ENCODE measurements at regions not wholly inside any gene's neighbourhood (a gene's known extent, or its start where the extent isn't known, plus 50 kb on each side); places are given as distances from the start of the nearest gene placed in this dataset.
"Not testable (repeated sequence)": the region's sequence is repeated elsewhere in the genome, so short reads cannot be mapped to it uniquely, and the experiment has no call there.

DNA sequence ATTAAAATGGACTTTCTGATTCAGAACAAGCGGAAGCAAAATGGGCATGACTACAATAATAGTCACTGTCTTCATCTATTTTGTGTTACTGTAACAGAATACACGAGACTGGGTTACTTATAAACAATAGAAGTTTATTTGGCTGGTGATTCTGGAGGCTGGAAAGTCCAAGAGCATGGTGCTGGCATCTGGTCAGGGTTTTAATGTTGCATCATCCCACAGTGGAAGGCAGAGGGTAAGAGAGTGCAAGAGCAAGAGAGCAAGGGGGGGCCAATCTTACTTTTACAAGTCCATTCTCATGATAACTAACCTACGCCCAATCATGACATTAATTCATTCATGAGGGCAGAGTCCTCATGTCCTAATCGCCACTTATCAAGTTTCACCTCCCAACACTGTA lies 189.2 kb downstream of the TOX3 start:
- Histone ChIP-seq H3K27me3 (ENCODE audit: insufficient read depth, low read depth, severe bottlenecking) (no peaks in the 10 kb centered on the region), H3K36me3 (no peaks in the 10 kb centered on the region), H3K27ac (no peak overlapping the region), H3K4me3 (ENCODE audit: low read depth, low read length) (no peak overlapping the region), H3K9me3 (ENCODE audit: severe bottlenecking) (no peaks in the 10 kb centered on the region)
- TF ChIP-seq CTCF (IDR thresholded peaks at IDR 0.05; ENCODE audit: low read depth, low read length) = no peak
- DNase-seq = no peak

- H3K4me3 ChIP-seq (ENCODE audit: low read depth, low read length) = no peak overlapping the region
- no peaks in the 10 kb centered on the region for H3K9me3 ChIP-seq (ENCODE audit: severe bottlenecking)
- no peak overlapping the region for H3K27ac ChIP-seq
- DNase-seq = no peak
- H3K36me3 ChIP-seq = no peaks in the 10 kb centered on the region
- H3K27me3 ChIP-seq (ENCODE audit: insufficient read depth, low read depth, severe bottlenecking) = no peaks in the 10 kb centered on the region
- no peak for TF ChIP-seq CTCF (IDR thresholded peaks at IDR 0.05; ENCODE audit: low read depth, low read length)
Measured at GRCh38 chr16:52353249-52353648, 193.7 kb downstream of the TOX3 start.

- no peak for DNase-seq
- Histone ChIP-seq H3K27ac (no peak overlapping the region), H3K36me3 (no peaks in the 10 kb centered on the region), H3K9me3 (ENCODE audit: severe bottlenecking) (no peaks in the 10 kb centered on the region), H3K4me3 (ENCODE audit: low read depth, low read length) (no peak overlapping the region), H3K27me3 (ENCODE audit: insufficient read depth, low read depth, severe bottlenecking) (no peaks in the 10 kb centered on the region)
- TF ChIP-seq CTCF (IDR thresholded peaks at IDR 0.05; ENCODE audit: low read depth, low read length) = no peak
Measured at GRCh38 chr16:52351451-52351850, 195.5 kb downstream of the TOX3 start.

DNA sequence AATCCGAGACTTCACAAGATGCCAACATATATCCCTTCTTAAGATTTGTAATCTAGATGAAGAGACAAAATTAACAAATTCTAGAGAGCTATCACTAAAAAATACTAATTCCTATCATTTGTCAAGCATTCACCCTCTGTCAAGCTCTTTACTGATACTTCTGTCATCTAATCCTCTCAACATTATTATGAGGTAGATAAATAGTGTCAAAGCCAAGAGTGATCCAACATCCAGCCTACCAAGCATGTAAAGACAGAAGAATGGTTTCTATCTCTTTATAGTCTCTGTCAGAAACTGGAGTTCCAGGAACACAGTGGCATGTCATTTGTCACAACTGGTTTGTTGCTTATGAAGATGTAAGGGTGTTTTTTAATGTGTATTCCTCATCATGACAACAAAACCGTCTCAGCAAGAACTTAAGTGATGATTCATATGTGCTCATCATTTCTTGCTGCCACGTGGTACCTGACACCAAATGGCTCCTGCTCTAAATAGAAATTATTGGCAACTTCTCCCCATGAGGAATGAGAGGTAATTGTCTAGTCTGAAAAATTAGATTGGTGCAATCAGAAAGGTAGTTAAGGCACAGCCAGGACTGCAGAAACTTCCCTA lies 196.8 kb downstream of the TOX3 start:
- no peak for DNase-seq
- Histone ChIP-seq H3K4me3 (ENCODE audit: low read depth, low read length) (no peak overlapping the region), H3K27ac (no peak overlapping the region), H3K9me3 (ENCODE audit: severe bottlenecking) (no peaks in the 10 kb centered on the region), H3K27me3 (ENCODE audit: insufficient read depth, low read depth, severe bottlenecking) (no peaks in the 10 kb centered on the region), H3K36me3 (no peaks in the 10 kb centered on the region)
- no peak for TF ChIP-seq CTCF (IDR thresholded peaks at IDR 0.05; ENCODE audit: low read depth, low read length)

- TF ChIP-seq CTCF (IDR thresholded peaks at IDR 0.05; ENCODE audit: low read depth, low read length) = no peak
- no peak for DNase-seq
- Histone ChIP-seq H3K4me3 (ENCODE audit: low read depth, low read length) (no peak overlapping the region), H3K27ac (no peak overlapping the region), H3K27me3 (ENCODE audit: insufficient read depth, low read depth, severe bottlenecking) (no peaks in the 10 kb centered on the region), H3K9me3 (ENCODE audit: severe bottlenecking) (no peaks in the 10 kb centered on the region), H3K36me3 (no peaks in the 10 kb centered on the region)
Measured at GRCh38 chr16:52346709-52347108, 200.2 kb downstream of the TOX3 start.

DNA sequence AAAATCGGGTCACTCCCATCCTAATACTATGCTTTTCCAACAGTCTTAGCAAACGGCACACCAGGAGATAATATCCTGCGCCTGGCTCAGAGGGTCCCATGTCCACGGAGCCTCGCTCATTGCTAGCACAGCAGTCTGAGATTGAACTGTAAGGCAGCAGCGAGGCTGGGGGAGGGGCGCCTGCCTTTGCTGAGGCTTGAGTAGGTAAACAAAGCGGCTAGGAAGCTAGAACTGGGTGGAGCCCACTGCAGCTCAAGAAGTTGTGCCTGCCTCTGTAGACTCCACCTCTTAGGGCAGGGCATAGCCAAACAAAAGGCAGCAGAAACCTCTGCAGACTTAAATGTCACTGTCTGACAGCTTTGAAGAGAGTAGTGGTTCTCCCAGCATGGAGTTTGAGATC lies 213.3 kb downstream of the TOX3 start:
- H3K4me3 ChIP-seq (ENCODE audit: low read depth, low read length); H3K27me3 ChIP-seq (ENCODE audit: insufficient read depth, low read depth, severe bottlenecking); H3K9me3 ChIP-seq (ENCODE audit: severe bottlenecking); H3K36me3 ChIP-seq; DNase-seq; H3K27ac ChIP-seq: not testable (repeated sequence)
